ENCODE measurements at regions not wholly inside any gene's neighbourhood (a gene's known extent, or its start where the extent isn't known, plus 50 kb on each side); places are given as distances from the start of the nearest gene placed in this dataset.

GRCh38 chr7:18202315-18203045 lies 174.8 kb upstream of the PRPS1L1 start (continued):
- TF ChIP-seq JUNB (IDR thresholded peaks at IDR 0.05; ENCODE audit: unreplicated experiment) (no peak), ZNF114 (CRISPR knock-in tag; IDR thresholded peaks at IDR 0.05) (no peak), NANOG (IDR thresholded peaks at IDR 0.05; ENCODE audit: borderline replicate concordance) (no peak), ZNF462 (CRISPR knock-in tag; IDR thresholded peaks at IDR 0.05) (no peak), POLR2AphosphoS5 (IDR thresholded peaks at IDR 0.05; ENCODE audit: low read depth) (no peak), ZNF331 (CRISPR knock-in tag; IDR thresholded peaks at IDR 0.05; ENCODE audit: low read depth) (no peak), CREB1 (CRISPR knock-in tag; IDR thresholded peaks at IDR 0.05; ENCODE audit: low read depth) (no peak)

- Histone ChIP-seq H3K4me2 (no peak overlapping the region), H3K36me3 (ENCODE audit: insufficient read depth) (no peaks in the 10 kb centered on the region), H4K20me1 (replicated peaks; ENCODE audit: insufficient read depth) (no peaks in the 10 kb centered on the region), H3K27me3 (ENCODE audit: insufficient read depth) (no peaks in the 10 kb centered on the region), H3K4me3 (no peak overlapping the region), H3F3A (replicated peaks; ENCODE audit: low read depth) (no peaks in the 10 kb centered on the region), H3K27ac (ENCODE audit: low read depth) (no peak overlapping the region), H3K79me2 (replicated peaks; ENCODE audit: insufficient read depth) (no peaks in the 10 kb centered on the region), H3K4me1 (ENCODE audit: insufficient read depth) (no peaks in the 10 kb centered on the region), H2AFZ (no peak overlapping the region), H3K9me2 (ENCODE audit: insufficient read depth) (no peaks in the 10 kb centered on the region)
- DNase-seq (ENCODE audit: low spot score) (no peak), ATAC-seq (no peak)
- no peak overlapping the region for H3K27ac Mint-ChIP-seq
- no peak overlapping the region for H3K4me3 Mint-ChIP-seq
- H3K9me3 Mint-ChIP-seq = no peaks in the 10 kb centered on the region
- no peaks in the 10 kb centered on the region for H3K36me3 Mint-ChIP-seq (ENCODE audit: low read depth)
- H3K27me3 Mint-ChIP-seq (ENCODE audit: insufficient read depth, low read depth, poor library complexity) = peaks cover 2% of the 10 kb centered on the region
- H3K4me1 Mint-ChIP-seq = no peaks in the 10 kb centered on the region
- TF ChIP-seq EZH2phosphoT487 (IDR thresholded peaks at IDR 0.05; ENCODE audit: unreplicated experiment) (no peak), JUNB (IDR thresholded peaks at IDR 0.05; ENCODE audit: unreplicated experiment) (no peak), STAT1 (IDR thresholded peaks at IDR 0.05; ENCODE audit: unreplicated experiment) (no peak), EZH2 (IDR thresholded peaks at IDR 0.05; ENCODE audit: low read depth, unreplicated experiment) (no peak), POLR2AphosphoS5 (IDR thresholded peaks at IDR 0.05; ENCODE audit: low read depth) (no peak), NANOG (IDR thresholded peaks at IDR 0.05; ENCODE audit: borderline replicate concordance) (no peak), ZNF462 (CRISPR knock-in tag; IDR thresholded peaks at IDR 0.05) (no peak), CREB1 (CRISPR knock-in tag; IDR thresholded peaks at IDR 0.05; ENCODE audit: low read depth) (no peak)
Observed at GRCh38 chr7:18206331-18206730, 178.7 kb upstream of the PRPS1L1 start.

All from GM23338 (cell line).